Left ventricle myocardium inferior (tissue), 1 donor: ENCODE measurements at regions not wholly inside any gene's neighbourhood (a gene's known extent, or its start where the extent isn't known, plus 50 kb on each side); places are given as distances from the start of the nearest gene placed in this dataset.
A peak's percentile ranks its signal among the peaks of the same experiment; 100 is the strongest.

ENCODE experiments used
- DNase-seq: peaks from one replicate; pipeline ENCODE4 v3.0.0-alpha.2; 2020
- H3K27ac ChIP-seq: fragments of 200-600 bp; replicated peaks from 2 replicates; pipeline ENCODE4 v1.8.0; 2021
- H3K27me3 ChIP-seq: fragments of 200-600 bp; 2 replicates; pipeline ENCODE4 v1.8.0; 2021; ENCODE audit warnings: low read depth
- H3K36me3 ChIP-seq: fragments of 200-600 bp; 2 replicates; pipeline ENCODE4 v1.8.0; 2021
- H3K4me1 ChIP-seq: fragments of 200-600 bp; 2 replicates; pipeline ENCODE4 v1.8.0; 2021
- H3K4me3 ChIP-seq: fragments of 200-600 bp; 2 replicates; pipeline ENCODE4 v1.8.0; 2021; ENCODE audit warnings: mild to moderate bottlenecking, moderate library complexity
- H3K9me3 ChIP-seq: fragments of 200-600 bp; replicated peaks from 2 replicates; pipeline ENCODE4 v1.8.0; 2021
- CTCF ChIP-seq: fragments of 200-600 bp; IDR thresholded peaks from 2 replicates; pipeline ENCODE4 v1.8.0; 2021; ENCODE audit warnings: antibody characterized with exemption, mild to moderate bottlenecking, borderline replicate concordance
- intact Hi-C: fragments of 100-400 bp; cut with micrococcal nuclease; formaldehyde crosslinking; loops from one replicate; pipeline ENCODE4 v1.11.0; 2022
- donor health status: DM: no; HTN: yes; CAD: no; lungs with severe emphysema.

GRCh38 chr11:98104249-98104648, 916.5 kb upstream of the CNTN5 start:
- intact Hi-C loops, result no loop called here
- peaks cover 3% of the 10 kb centered on the region for H3K9me3 ChIP-seq
- no peak overlapping the region for H3K4me3 ChIP-seq
- H3K4me1 ChIP-seq, result peaks cover 13% of the 10 kb centered on the region
- DNase-seq, result no peak
- no peak overlapping the region for H3K27ac ChIP-seq
- no peaks in the 10 kb centered on the region for H3K27me3 ChIP-seq
- no peak for TF ChIP-seq CTCF
- H3K36me3 ChIP-seq, result no peaks in the 10 kb centered on the region

- Histone ChIP-seq H3K27me3 (no peaks in the 10 kb centered on the region), H3K9me3 (no peaks in the 10 kb centered on the region), H3K27ac (peak overlapping the region; percentile 66), H3K4me1 (peaks cover 13% of the 10 kb centered on the region), H3K36me3 (no peaks in the 10 kb centered on the region), H3K4me3 (no peak overlapping the region)
- DNase-seq, result peak; percentile 19
- intact Hi-C loops, result no loop called here
- TF ChIP-seq CTCF, result no peak
Measured at GRCh38 chr11:98107736-98108135, 913.0 kb upstream of the CNTN5 start.

- H3K9me3 ChIP-seq, result no peaks in the 10 kb centered on the region
- no peak overlapping the region for H3K4me3 ChIP-seq
- no peaks in the 10 kb centered on the region for H3K36me3 ChIP-seq
- DNase-seq, result no peak
- H3K27ac ChIP-seq, result no peak overlapping the region
- H3K4me1 ChIP-seq, result peaks cover 13% of the 10 kb centered on the region
- no peak for TF ChIP-seq CTCF
- intact Hi-C loops, result no loop called here
- no peaks in the 10 kb centered on the region for H3K27me3 ChIP-seq
Measured at GRCh38 chr11:98110030-98110429, 910.7 kb upstream of the CNTN5 start.

GRCh38 chr11:98115873-98116272, 904.9 kb upstream of the CNTN5 start:
- intact Hi-C loops, result no loop called here
- Histone ChIP-seq H3K27ac (no peak overlapping the region), H3K4me3 (no peak overlapping the region), H3K9me3 (peaks cover 18% of the 10 kb centered on the region), H3K27me3 (no peaks in the 10 kb centered on the region), H3K36me3 (no peaks in the 10 kb centered on the region), H3K4me1 (peaks cover 5% of the 10 kb centered on the region)
- no peak for DNase-seq
- no peak for TF ChIP-seq CTCF

- Histone ChIP-seq H3K27ac (no peak overlapping the region), H3K27me3 (no peaks in the 10 kb centered on the region), H3K4me1 (no peaks in the 10 kb centered on the region), H3K4me3 (no peak overlapping the region), H3K36me3 (no peaks in the 10 kb centered on the region), H3K9me3 (peaks cover 34% of the 10 kb centered on the region)
- intact Hi-C loops, result no loop called here
- no peak for TF ChIP-seq CTCF
- no peak for DNase-seq
Measured at GRCh38 chr11:98130117-98130625, 890.6 kb upstream of the CNTN5 start.

GRCh38 chr11:98136357-98136756, 884.4 kb upstream of the CNTN5 start:
- H3K9me3 ChIP-seq, result peaks cover 18% of the 10 kb centered on the region
- H3K36me3 ChIP-seq, result no peaks in the 10 kb centered on the region
- no peak overlapping the region for H3K27ac ChIP-seq
- DNase-seq, result no peak
- no peaks in the 10 kb centered on the region for H3K4me1 ChIP-seq
- intact Hi-C loops, result no loop called here
- no peak overlapping the region for H3K4me3 ChIP-seq
- TF ChIP-seq CTCF, result no peak
- no peaks in the 10 kb centered on the region for H3K27me3 ChIP-seq
